IMR-90 (cell line): ENCODE measurements at regions not wholly inside any gene's neighbourhood (a gene's known extent, or its start where the extent isn't known, plus 50 kb on each side); places are given as distances from the start of the nearest gene placed in this dataset.

Experiments used
- ATAC-seq: fragments of 200-7000 bp; cut with Tn5 transposase; 2 replicates; pipeline ENCODE4 v1.9.1; 2020; ENCODE audit warnings: low read depth, mild to moderate bottlenecking, moderate library complexity
- BruUV-seq: library from RNA; stranded (reverse); fragments of 400-500 nt; replicated peaks from 2 replicates; lab custom pipeline; 2021; lab: Mats Ljungman, UMichigan
- CTCF ChIA-PET: fragments of 300-600 bp; formaldehyde crosslinking; extraction: SDS; loops from one replicate; lab custom pipeline; 2021; ENCODE audit warnings: antibody characterized with exemption; lab: Yijun Ruan, JAX
- POLR2A ChIA-PET: fragments of 300-600 bp; sonication (Branson Sonifier 250); formaldehyde crosslinking; loops from one replicate; lab custom pipeline; 2022; ENCODE audit warnings: antibody characterized with exemption; ENCODE audit not compliant: unreplicated experiment; lab: Charles Lee
- DNase-seq: peaks from one replicate; pipeline ENCODE4 v3.0.0; 2013
- H2AFZ ChIP-seq: replicated peaks from 2 replicates; pipeline ENCODE3; 2013; ENCODE audit warnings: low read length, mild to moderate bottlenecking; ENCODE audit not compliant: poor library complexity
- H2AK5ac ChIP-seq: 2 replicates; pipeline ENCODE4 v1.6.1; 2013; ENCODE audit warnings: low read depth, low read length, inconsistent platforms
- H2AK9ac ChIP-seq: replicated peaks from 2 replicates; pipeline ENCODE3; 2013; ENCODE audit warnings: mild to moderate bottlenecking, low read depth, low read length, moderate library complexity; ENCODE audit not compliant: poor library complexity
- H2BK120ac ChIP-seq: 2 replicates; pipeline ENCODE4 v1.6.1; 2013; ENCODE audit warnings: low read depth, low read length, inconsistent platforms
- H2BK15ac ChIP-seq: 3 replicates; pipeline ENCODE4 v1.6.1; 2013; ENCODE audit warnings: low read depth, low read length, inconsistent platforms
- H2BK20ac ChIP-seq: 2 replicates; pipeline ENCODE4 v1.6.1; 2013; ENCODE audit warnings: low read depth, mild to moderate bottlenecking, inconsistent platforms, low read length, moderate library complexity
- H2BK5ac ChIP-seq: 2 replicates; pipeline ENCODE4 v1.6.1; 2013; ENCODE audit warnings: mild to moderate bottlenecking, low read depth, low read length, inconsistent platforms; ENCODE audit not compliant: poor library complexity, severe bottlenecking
- H3K14ac ChIP-seq: replicated peaks from 2 replicates; pipeline ENCODE4 v1.6.1; 2013; ENCODE audit warnings: low read depth, low read length, inconsistent platforms
- H3K18ac ChIP-seq: 2 replicates; pipeline ENCODE4 v1.6.1; 2013; ENCODE audit warnings: low read depth, low read length, control low read depth
- H3K23ac ChIP-seq: 2 replicates; pipeline ENCODE4 v1.6.1; 2013; ENCODE audit warnings: low read depth, low read length, inconsistent platforms
- H3K27ac ChIP-seq: 2 replicates; pipeline ENCODE4 v1.5.1; 2013; ENCODE audit warnings: mild to moderate bottlenecking, control low read depth, low read length; ENCODE audit not compliant: insufficient read depth
- H3K27me3 ChIP-seq: 2 replicates; pipeline ENCODE4 v1.6.1; 2013; ENCODE audit warnings: low read length; ENCODE audit not compliant: control insufficient read depth, insufficient read depth
- H3K36me3 ChIP-seq: 2 replicates; pipeline ENCODE4 v1.6.1; 2013; ENCODE audit warnings: low read length, mixed read lengths; ENCODE audit not compliant: control insufficient read depth, insufficient read depth
- H3K4ac ChIP-seq: 2 replicates; pipeline ENCODE4 v1.6.1; 2013; ENCODE audit warnings: low read depth, low read length, inconsistent platforms
- H3K4me1 ChIP-seq: 2 replicates; pipeline ENCODE4 v1.6.1; 2013; ENCODE audit warnings: low read length, mixed read lengths; ENCODE audit not compliant: control insufficient read depth, insufficient read depth
- H3K4me2 ChIP-seq: 2 replicates; pipeline ENCODE4 v1.6.1; 2013; ENCODE audit warnings: low read depth, mild to moderate bottlenecking, control low read depth, low read length, moderate library complexity
- H3K4me3 ChIP-seq: 2 replicates; pipeline ENCODE4 v1.5.1; 2013; ENCODE audit warnings: low read depth, mild to moderate bottlenecking, control low read depth, low read length, moderate library complexity; ENCODE audit not compliant: insufficient read depth
- H3K56ac ChIP-seq: 2 replicates; pipeline ENCODE4 v1.6.1; 2013; ENCODE audit warnings: low read length, inconsistent platforms; ENCODE audit not compliant: insufficient read depth; ENCODE audit errors: extremely low read depth
- H3K79me1 ChIP-seq, 2 experiments: 2 replicates each; pipeline ENCODE4 v1.6.1; 2013; ENCODE audit warnings: low read length in 2 of 2, inconsistent platforms in 1 of 2, low read depth in 1 of 2
- H3K9ac ChIP-seq: 2 replicates; pipeline ENCODE4 v1.6.1; 2013; ENCODE audit warnings: low read depth, low read length, control low read depth
- H3K9me1 ChIP-seq: 2 replicates; pipeline ENCODE4 v1.6.1; 2013; ENCODE audit warnings: low read length, inconsistent platforms; ENCODE audit not compliant: insufficient read depth
- H3K9me3 ChIP-seq: 2 replicates; pipeline ENCODE4 v1.6.1; 2013; ENCODE audit warnings: low read length; ENCODE audit not compliant: control insufficient read depth, insufficient read depth
- H4K20me1 ChIP-seq: 2 replicates; pipeline ENCODE4 v1.6.1; 2013; ENCODE audit warnings: low read length, inconsistent platforms; ENCODE audit not compliant: insufficient read depth
- H4K5ac ChIP-seq: 2 replicates; pipeline ENCODE4 v1.6.1; 2013; ENCODE audit warnings: mild to moderate bottlenecking, low read depth, low read length, control low read depth
- H4K8ac ChIP-seq, 2 experiments: 2 replicates each; pipeline ENCODE4 v1.6.1; 2013; ENCODE audit warnings: low read depth in 2 of 2, low read length in 2 of 2, control low read depth in 1 of 2, inconsistent platforms in 1 of 2
- H4K91ac ChIP-seq: 2 replicates; pipeline ENCODE4 v1.6.1; 2013; ENCODE audit warnings: low read depth, low read length, inconsistent platforms; ENCODE audit not compliant: insufficient read depth
- BHLHE40 ChIP-seq: fragments of 150-350 bp; IDR thresholded peaks from 2 replicates; pipeline ENCODE4 v1.6.1; 2016; ENCODE audit warnings: mild to moderate bottlenecking, low read depth, low read length
- CHD1 ChIP-seq: IDR thresholded peaks from 2 replicates; pipeline ENCODE4 v1.6.1; 2012; ENCODE audit warnings: low read depth, low read length, improper control_type of control experiment
- FOS ChIP-seq: fragments of 150-350 bp; IDR thresholded peaks from 2 replicates; pipeline ENCODE4 v1.6.1; 2016; ENCODE audit warnings: low read depth, low read length
- MAZ ChIP-seq: IDR thresholded peaks from 2 replicates; pipeline ENCODE4 v1.6.1; 2012; ENCODE audit warnings: low read depth, mild to moderate bottlenecking, low read length, improper control_type of control experiment, moderate library complexity, borderline replicate concordance
- MXI1 ChIP-seq: IDR thresholded peaks from 2 replicates; pipeline ENCODE4 v1.6.1; 2012; ENCODE audit warnings: low read depth, mild to moderate bottlenecking, low read length, moderate library complexity, borderline replicate concordance
- NFE2L2 ChIP-seq: fragments of 150-350 bp; IDR thresholded peaks from 2 replicates; pipeline ENCODE4 v1.6.1; 2016; ENCODE audit warnings: low read depth, mild to moderate bottlenecking, low read length
- POLR2A ChIP-seq: IDR thresholded peaks from 2 replicates; pipeline ENCODE4 v1.6.1; 2012; ENCODE audit warnings: mild to moderate bottlenecking, low read depth, low read length
- RAD21 ChIP-seq: IDR thresholded peaks from 2 replicates; pipeline ENCODE4 v1.6.1; 2012; ENCODE audit warnings: low read length, improper control_type of control experiment
- RFX5 ChIP-seq: IDR thresholded peaks from 2 replicates; pipeline ENCODE4 v1.8.0; 2012; ENCODE audit warnings: low read depth, mild to moderate bottlenecking, low read length, moderate library complexity
- SMC3 ChIP-seq: fragments of 150-350 bp; IDR thresholded peaks from 2 replicates; pipeline ENCODE4 v1.6.1; 2016; ENCODE audit warnings: low read depth, mild to moderate bottlenecking, antibody characterized with exemption, low read length, moderate library complexity
- WGBS, 2 experiments: methylation state at CpG; one replicate each; pipeline versions ENCODE4 v1.1.5 to v1.1.7; 2013; ENCODE audit warnings: missing lambda C conversion rate in 2 of 2; ENCODE audit not compliant: insufficient read length in 1 of 2; ENCODE audit errors: extremely low coverage in 2 of 2; 5-methylcytosine and 5-hydroxymethylcytosine counted together
- dilution Hi-C: fragments of 300-500 bp; cut with HindIII; formaldehyde crosslinking; loops from one replicate; pipeline ENCODE4 v1.14.3; 2018; ENCODE audit warnings: low sequenced_read_pairs; ENCODE audit not compliant: unreplicated experiment
- in situ Hi-C: fragments of 300-500 bp; cut with MboI; formaldehyde crosslinking; loops from 3 replicates; pipeline ENCODE4 v1.14.3; 2019; ENCODE audit warnings: low sequenced_read_pairs, inconsistent platforms, mixed read lengths
- intact Hi-C: fragments of 100-400 bp; cut with micrococcal nuclease; formaldehyde crosslinking; loops from 2 replicates; pipeline ENCODE4 v1.10.0; 2022
- TF ChIP-seq, protein P1 (sequence below): conservative IDR thresholded peaks from 2 replicates; pipeline ENCODE4 v1.5.1; 2012; ENCODE audit warnings: mild to moderate bottlenecking, low read depth, low read length, improper control_type of control experiment
- TF ChIP-seq, protein P2 (sequence below): fragments of 150-350 bp; IDR thresholded peaks from 2 replicates; pipeline ENCODE4 v1.6.1; 2017; ENCODE audit warnings: mild to moderate bottlenecking, antibody characterized with exemption, low read length, low read depth

DNA sequence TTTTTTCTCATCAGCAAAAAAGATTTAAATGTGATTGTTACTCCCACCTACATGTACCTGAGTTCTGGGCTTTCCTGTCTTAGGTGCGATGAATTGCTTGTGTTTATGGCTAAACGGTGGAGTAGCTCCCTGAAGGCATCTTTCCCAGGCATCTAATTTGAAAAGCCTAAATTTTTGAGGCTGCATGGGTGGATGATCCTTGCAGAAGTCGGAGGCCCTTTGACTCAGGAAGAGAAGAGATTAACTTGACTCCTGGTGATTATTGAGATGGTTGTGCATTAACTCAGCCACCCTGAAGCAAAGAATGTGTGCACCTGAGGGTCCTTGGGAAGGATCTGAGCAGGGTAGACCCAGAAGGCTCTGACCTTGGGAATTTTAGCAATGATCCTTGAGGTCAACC, 155.6 kb upstream of the SEMA3C start:
- H4K91ac ChIP-seq = no peak overlapping the region
- H3K4ac ChIP-seq = no peak overlapping the region
- 0 out of 2 replicates have a peak, but pooled peaks cover 2% of the 10 kb centered on the region for H3K9me1 ChIP-seq
- H3K23ac ChIP-seq = no peak overlapping the region
- no peak overlapping the region for H2AFZ ChIP-seq
- no peak overlapping the region for H4K8ac ChIP-seq
- H2AK9ac ChIP-seq = no peak overlapping the region
- ATAC-seq (no peak), DNase-seq (no peak)
- H2BK120ac ChIP-seq = no peak overlapping the region
- no peak overlapping the region for H3K56ac ChIP-seq
- intact Hi-C loops = no loop called here
- H4K20me1 ChIP-seq = no peaks in the 10 kb centered on the region
- no peak overlapping the region for H2BK20ac ChIP-seq
- 100% methylated on average over 1 of the region's 3 CpGs; no CpG with 5 or more reads in 1 of the 2 experiments for WGBS, 2 experiments
- H3K18ac ChIP-seq = no peak overlapping the region
- H3K4me1 ChIP-seq = no peaks in the 10 kb centered on the region
- POLR2A ChIA-PET = no interaction called here
- CTCF ChIA-PET = no interaction called here
- H2AK5ac ChIP-seq = no peak overlapping the region
- H3K14ac ChIP-seq = no peak overlapping the region
- TF ChIP-seq, protein P1, sequence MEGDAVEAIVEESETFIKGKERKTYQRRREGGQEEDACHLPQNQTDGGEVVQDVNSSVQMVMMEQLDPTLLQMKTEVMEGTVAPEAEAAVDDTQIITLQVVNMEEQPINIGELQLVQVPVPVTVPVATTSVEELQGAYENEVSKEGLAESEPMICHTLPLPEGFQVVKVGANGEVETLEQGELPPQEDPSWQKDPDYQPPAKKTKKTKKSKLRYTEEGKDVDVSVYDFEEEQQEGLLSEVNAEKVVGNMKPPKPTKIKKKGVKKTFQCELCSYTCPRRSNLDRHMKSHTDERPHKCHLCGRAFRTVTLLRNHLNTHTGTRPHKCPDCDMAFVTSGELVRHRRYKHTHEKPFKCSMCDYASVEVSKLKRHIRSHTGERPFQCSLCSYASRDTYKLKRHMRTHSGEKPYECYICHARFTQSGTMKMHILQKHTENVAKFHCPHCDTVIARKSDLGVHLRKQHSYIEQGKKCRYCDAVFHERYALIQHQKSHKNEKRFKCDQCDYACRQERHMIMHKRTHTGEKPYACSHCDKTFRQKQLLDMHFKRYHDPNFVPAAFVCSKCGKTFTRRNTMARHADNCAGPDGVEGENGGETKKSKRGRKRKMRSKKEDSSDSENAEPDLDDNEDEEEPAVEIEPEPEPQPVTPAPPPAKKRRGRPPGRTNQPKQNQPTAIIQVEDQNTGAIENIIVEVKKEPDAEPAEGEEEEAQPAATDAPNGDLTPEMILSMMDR = no peak
- no peak for TF ChIP-seq MXI1
- TF ChIP-seq RAD21 = no peak
- no peak for TF ChIP-seq RFX5
- no peak for TF ChIP-seq POLR2A
- TF ChIP-seq SMC3 = no peak
- TF ChIP-seq, protein P2, sequence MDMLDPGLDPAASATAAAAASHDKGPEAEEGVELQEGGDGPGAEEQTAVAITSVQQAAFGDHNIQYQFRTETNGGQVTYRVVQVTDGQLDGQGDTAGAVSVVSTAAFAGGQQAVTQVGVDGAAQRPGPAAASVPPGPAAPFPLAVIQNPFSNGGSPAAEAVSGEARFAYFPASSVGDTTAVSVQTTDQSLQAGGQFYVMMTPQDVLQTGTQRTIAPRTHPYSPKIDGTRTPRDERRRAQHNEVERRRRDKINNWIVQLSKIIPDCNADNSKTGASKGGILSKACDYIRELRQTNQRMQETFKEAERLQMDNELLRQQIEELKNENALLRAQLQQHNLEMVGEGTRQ = no peak
- TF ChIP-seq CHD1 = no peak
- no peak for TF ChIP-seq MAZ
- TF ChIP-seq BHLHE40 = no peak
- no peak for TF ChIP-seq NFE2L2
- no peak for TF ChIP-seq FOS
- no peak overlapping the region for H4K5ac ChIP-seq
- no peak overlapping the region for H2BK5ac ChIP-seq
- H3K4me2 ChIP-seq = no peak overlapping the region
- H2BK15ac ChIP-seq = no peak overlapping the region
- dilution Hi-C loops = no loop called here
- no peaks in the 10 kb centered on the region for H3K27me3 ChIP-seq
- H3K9ac ChIP-seq = no peak overlapping the region
- peaks cover 5% of the 10 kb centered on the region for H3K9me3 ChIP-seq
- H3K4me3 ChIP-seq = no peak overlapping the region
- in situ Hi-C loops = no loop called here
- no TSS peak for BruUV-seq
- no peaks in the 10 kb centered on the region for H3K79me1 ChIP-seq
- H3K27ac ChIP-seq = no peak overlapping the region
- H3K36me3 ChIP-seq = no peaks in the 10 kb centered on the region
